GM10266 (cell line): ENCODE measurements at regions not wholly inside any gene's neighbourhood (a gene's known extent, or its start where the extent isn't known, plus 50 kb on each side); places are given as distances from the start of the nearest gene placed in this dataset.

Experiments
- DNase-seq: peaks from one replicate; pipeline ENCODE4 v3.0.0; 2012; ENCODE audit errors: extremely low spot score
- TF ChIP-seq, protein P1 (sequence below): IDR thresholded peaks from 2 replicates; pipeline ENCODE4 v1.5.1; 2012; ENCODE audit warnings: mild to moderate bottlenecking, low read depth; ENCODE audit not compliant: control insufficient read depth, insufficient read depth; ENCODE audit errors: missing control alignments

GRCh38 chr21:38166173-38166535 is 90.6 kb upstream of the KCNJ15 start:
- TF ChIP-seq, protein P1, sequence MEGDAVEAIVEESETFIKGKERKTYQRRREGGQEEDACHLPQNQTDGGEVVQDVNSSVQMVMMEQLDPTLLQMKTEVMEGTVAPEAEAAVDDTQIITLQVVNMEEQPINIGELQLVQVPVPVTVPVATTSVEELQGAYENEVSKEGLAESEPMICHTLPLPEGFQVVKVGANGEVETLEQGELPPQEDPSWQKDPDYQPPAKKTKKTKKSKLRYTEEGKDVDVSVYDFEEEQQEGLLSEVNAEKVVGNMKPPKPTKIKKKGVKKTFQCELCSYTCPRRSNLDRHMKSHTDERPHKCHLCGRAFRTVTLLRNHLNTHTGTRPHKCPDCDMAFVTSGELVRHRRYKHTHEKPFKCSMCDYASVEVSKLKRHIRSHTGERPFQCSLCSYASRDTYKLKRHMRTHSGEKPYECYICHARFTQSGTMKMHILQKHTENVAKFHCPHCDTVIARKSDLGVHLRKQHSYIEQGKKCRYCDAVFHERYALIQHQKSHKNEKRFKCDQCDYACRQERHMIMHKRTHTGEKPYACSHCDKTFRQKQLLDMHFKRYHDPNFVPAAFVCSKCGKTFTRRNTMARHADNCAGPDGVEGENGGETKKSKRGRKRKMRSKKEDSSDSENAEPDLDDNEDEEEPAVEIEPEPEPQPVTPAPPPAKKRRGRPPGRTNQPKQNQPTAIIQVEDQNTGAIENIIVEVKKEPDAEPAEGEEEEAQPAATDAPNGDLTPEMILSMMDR, result no peak
- DNase-seq, result no peak

DNA sequence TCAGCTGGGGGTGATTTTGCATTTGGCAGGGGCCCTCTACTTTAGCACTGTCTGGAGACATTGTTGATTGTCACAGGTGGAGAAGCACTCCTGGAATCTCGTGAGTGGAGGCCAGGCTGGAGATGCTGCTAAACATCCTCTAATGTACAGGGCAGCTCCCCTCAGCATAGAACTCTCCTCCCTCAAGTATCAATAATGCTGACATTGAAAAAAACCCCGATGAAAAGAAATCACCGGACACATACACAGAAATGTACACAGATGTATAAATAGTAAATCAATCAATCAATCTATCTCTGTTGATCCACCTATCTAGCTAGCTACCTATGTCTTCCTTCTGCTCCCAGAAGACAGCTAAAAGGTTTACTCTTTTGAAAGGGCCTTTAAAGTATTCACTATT is 89.4 kb upstream of the KCNJ15 start:
- DNase-seq, result no peak
- TF ChIP-seq, protein P1, result no peak

DNA sequence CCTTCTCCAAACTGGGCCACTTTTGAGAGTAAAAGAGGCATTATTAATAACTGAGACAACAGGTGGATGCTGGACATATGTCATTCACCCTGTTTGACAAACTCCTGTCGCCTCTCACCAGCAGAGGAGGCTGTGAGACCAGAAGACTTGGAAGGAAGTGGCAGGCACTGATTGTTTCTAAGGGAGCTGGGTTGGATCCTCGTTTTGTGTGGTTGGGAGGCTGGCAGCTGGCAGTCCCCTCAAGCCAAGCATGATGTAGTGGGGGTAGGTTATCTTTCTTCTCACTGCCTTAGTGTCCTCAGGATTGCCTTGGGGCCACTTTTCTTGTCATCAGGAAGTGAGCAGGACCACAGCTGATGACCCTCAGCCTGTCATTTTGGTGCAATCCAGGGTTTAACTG is 86.5 kb upstream of the KCNJ15 start:
- TF ChIP-seq, protein P1, result peak; percentile 63
- DNase-seq, result no peak

DNA sequence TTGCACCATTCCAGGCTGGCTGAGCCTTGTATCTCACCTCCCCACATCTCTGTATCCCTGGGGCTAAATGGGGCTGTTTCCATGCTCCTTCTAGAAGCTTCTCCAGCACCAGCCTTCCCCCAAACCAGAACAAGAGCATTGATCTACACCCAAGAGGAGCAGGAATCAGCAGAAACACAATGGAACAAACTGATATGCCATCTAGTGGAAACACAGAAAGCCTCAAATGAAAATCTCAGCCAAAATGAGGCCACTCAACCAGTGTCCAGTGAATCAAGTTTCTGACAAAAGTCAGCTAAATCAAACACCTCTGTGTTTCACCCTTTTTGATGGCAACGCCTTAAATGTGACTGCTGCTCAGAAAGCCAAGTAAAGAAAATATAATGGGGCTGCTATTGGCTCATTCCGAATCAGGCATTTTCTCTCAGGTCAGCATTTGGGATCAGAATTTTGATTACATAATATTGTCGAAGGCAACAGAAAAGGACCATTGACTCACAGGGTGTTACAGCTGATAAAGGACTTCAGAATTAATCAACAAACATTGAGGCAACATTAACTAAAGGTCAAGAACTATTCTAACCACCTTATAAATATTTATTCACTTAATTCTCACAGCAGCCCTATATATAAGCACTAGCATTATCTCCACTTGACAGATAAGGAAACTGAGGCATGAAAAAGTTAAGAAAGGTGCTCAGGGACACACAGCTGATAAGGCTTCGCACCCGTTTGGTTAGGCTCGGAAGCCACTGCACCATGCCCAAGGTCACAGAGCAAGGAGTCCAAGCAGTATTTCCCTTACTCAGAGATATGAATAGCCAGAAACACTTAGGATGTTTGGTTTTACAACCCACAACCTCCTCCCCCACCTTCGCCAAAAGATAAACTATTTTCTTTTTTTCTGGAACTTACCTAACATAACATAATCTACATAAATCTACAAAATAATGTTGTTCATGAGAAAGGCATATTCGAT is 85.8 kb upstream of the KCNJ15 start:
- no peak for DNase-seq

DNA sequence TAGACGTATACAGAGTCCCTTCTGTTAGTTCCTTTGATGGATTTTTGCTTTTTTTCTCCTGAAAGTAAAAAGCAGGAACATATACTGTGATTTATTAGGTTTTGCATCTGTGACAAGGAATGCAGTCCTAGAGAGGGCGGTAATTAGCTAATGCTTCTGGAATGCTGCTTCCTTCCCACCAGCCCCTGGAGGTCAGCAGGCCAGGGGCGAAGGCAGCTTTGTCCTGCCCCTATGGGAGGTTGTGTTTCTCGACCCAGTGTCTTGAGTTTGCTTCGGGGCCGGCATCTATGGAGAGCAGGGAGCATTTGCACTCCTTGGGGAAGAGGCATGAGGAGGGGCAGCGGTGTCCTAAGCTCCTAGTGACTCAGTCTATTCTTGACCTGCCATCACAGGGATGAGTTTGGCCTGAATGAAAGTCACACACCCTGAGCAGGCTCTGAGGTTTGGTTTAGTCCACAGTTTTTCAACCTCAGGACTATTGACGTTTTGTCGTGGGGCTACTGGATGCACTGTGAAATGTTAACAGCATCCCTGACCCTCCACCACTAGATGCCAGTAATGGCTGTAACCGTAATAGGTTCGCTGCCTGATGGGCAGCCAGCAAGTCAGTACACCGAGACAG is 85.0 kb upstream of the KCNJ15 start:
- TF ChIP-seq, protein P1, result no peak
- DNase-seq, result no peak

More for the DNA sequence above, 85.8 kb upstream of the KCNJ15 start:
- TF ChIP-seq, protein P1, result no peak

DNA sequence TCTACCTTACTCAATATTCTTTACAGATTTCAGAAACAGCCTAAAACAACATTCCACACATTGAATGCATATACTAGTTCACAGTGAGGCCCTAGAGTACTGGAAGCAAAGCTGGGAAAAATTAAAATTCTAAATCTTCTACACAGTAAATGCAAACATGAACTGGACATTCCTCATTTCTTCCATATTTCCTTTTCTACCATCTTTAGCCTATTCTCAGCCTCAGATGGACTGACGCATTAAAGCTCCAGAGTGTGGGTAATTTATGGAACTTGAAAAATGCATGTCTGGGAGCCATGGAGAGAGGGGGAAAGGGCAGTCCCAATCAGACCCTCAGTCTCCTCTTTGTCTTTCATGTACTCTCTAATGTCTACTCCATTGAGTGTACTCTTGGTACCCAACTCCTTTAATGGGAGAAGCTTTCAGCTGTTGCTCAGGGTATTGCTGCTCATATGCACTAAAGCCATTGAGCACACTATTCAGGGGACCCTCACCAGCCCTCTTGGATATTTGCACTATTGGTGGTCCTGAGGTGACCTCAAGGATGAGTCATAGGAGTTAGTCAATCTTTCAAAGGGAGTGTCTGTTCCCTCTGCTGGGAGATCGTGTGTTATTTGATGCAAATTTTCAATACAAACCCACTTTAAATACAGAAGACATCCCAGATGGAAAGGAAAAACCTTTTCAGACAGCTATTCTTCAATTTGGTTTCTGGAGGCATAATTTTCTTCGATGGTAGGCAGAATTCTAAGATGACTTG is 83.3 kb upstream of the KCNJ15 start:
- DNase-seq, result no peak
- TF ChIP-seq, protein P1, result no peak
